Right lobe of liver (tissue), 6 donors: ENCODE measurements at regions not wholly inside any gene's neighbourhood (a gene's known extent, or its start where the extent isn't known, plus 50 kb on each side); places are given as distances from the start of the nearest gene placed in this dataset.

Experiments
- ATAC-seq, 4 donors: fragments of 200-7000 bp; cut with Tn5 transposase; one replicate each; pipeline ENCODE4 v1.9.1; 2020; ENCODE audit warnings: mild to moderate bottlenecking in 4 of 4, moderate library complexity in 4 of 4
- DNase-seq, 3 donors: peaks; one replicate each; pipeline ENCODE4 v3.0.0-alpha.2; 2020
- H3K27ac ChIP-seq, 3 donors: fragments of 200-600 bp; one replicate each; pipeline ENCODE4 v1.8.0; 2022
- H3K27me3 ChIP-seq, 2 donors: fragments of 200-600 bp; one replicate each; pipeline ENCODE4 v1.8.0; 2022
- H3K36me3 ChIP-seq, 4 donors: fragments of 200-600 bp; sonication (generic) in 1 of 4; one replicate each; pipeline versions ENCODE4 v1.5.1 to v1.8.0; 2017 to 2022; ENCODE audit warnings: control low read depth in 1 of 4
- H3K4me1 ChIP-seq, 4 donors: fragments of 200-600 bp; sonication (generic) in 1 of 4; one replicate each; pipeline versions ENCODE4 v1.5.1 to v1.8.0; 2017 to 2022; ENCODE audit warnings: control low read depth in 1 of 4
- H3K4me3 ChIP-seq, 3 donors: fragments of 200-600 bp; one replicate each; pipeline ENCODE4 v1.8.0; 2022
- H3K9me3 ChIP-seq, 4 donors: fragments of 200-600 bp; sonication (generic) in 1 of 4; one replicate each; pipeline versions ENCODE4 v1.5.1 to v1.8.0; 2017 to 2022; ENCODE audit warnings: control low read depth in 1 of 4
- CTCF ChIP-seq, 4 donors: fragments of 200-600 bp in 3 of 4; fragments of 450-650 bp in 1 of 4; IDR thresholded peaks; one replicate each; pipeline versions ENCODE4 v1.5.1 to v1.8.0; 2016 to 2022; ENCODE audit warnings: antibody characterized with exemption in 4 of 4, mild to moderate bottlenecking in 2 of 4
- POLR2A ChIP-seq: fragments of 450-650 bp; IDR thresholded peaks from one replicate; pipeline ENCODE4 v1.6.1; 2017; ENCODE audit warnings: antibody characterized with exemption, mild to moderate bottlenecking
- WGBS: methylation state at CpG from one replicate; pipeline ENCODE4 v1.1.6; 2018; ENCODE audit warnings: low coverage, low lambda C conversion rate; ENCODE audit not compliant: insufficient coverage; ENCODE audit errors: missing lambda C conversion rate; 5-methylcytosine and 5-hydroxymethylcytosine counted together
- intact Hi-C, 2 donors: fragments of 100-400 bp; cut with DNase I; formaldehyde crosslinking; loops; one replicate each; pipeline versions ENCODE4 v1.11.2 to v1.14.1; 2022
- donor health status: DM: no; HTN: yes; CAD: no.
- donor health status: DM: no; HTN: no; CAD: no.
- donor health status: DM: no; HTN: no; CAD: no.
- donor health status: DM: no; HTN: yes; CAD: no.
- donor health status: DM: no; HTN: yes; CAD: no.

DNA sequence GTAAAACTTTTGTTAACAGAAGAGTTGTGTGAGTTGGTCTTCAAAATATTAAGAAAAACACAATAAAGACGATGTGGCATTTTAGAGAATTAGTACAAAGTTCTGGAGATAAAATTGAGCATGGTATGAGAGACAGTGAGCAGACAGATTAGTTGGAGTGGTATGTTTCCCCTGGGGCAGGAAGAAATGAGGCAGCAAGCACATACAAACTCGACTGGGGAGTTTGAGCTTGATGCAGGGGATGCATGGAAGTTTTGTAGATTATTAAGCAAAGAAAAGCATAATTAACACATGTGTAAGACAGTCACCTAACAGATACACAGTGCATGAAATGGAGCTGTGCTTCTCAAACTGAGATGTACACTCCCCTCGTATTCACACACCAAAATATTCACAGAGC is 58.1 kb upstream of the IL2 start:
- WGBS = 39% methylated on average over 3 of the region's 3 CpGs
- intact Hi-C loops = no loop called here
- no peaks in the 10 kb centered on the region for H3K9me3 ChIP-seq
- no peak overlapping the region for H3K27ac ChIP-seq
- no peaks in the 10 kb centered on the region for H3K4me1 ChIP-seq
- ATAC-seq (no peak), DNase-seq (no peak)
- H3K36me3 ChIP-seq = no peaks in the 10 kb centered on the region
- H3K4me3 ChIP-seq = no peak overlapping the region
- TF ChIP-seq CTCF (IDR thresholded peaks at IDR 0.05) (no peak), POLR2A (no peak)
- no peaks in the 10 kb centered on the region for H3K27me3 ChIP-seq

- intact Hi-C loops = no loop called here
- TF ChIP-seq CTCF (IDR thresholded peaks at IDR 0.05) = no peak
- no peak for TF ChIP-seq POLR2A
- H3K4me1 ChIP-seq = no peaks in the 10 kb centered on the region
- no peaks in the 10 kb centered on the region for H3K9me3 ChIP-seq
- H3K27ac ChIP-seq = no peak overlapping the region
- H3K4me3 ChIP-seq = no peak overlapping the region
- ATAC-seq = no peak
- H3K36me3 ChIP-seq = no peaks in the 10 kb centered on the region
- no peak for DNase-seq
- H3K27me3 ChIP-seq = no peaks in the 10 kb centered on the region
Measured at GRCh38 chr4:122512430-122512829, 55.9 kb upstream of the IL2 start.

GRCh38 chr4:122508083-122508482 is 51.6 kb upstream of the IL2 start:
- ATAC-seq = no peak
- intact Hi-C loops = no loop called here
- Histone ChIP-seq H3K4me1 (no peaks in the 10 kb centered on the region), H3K9me3 (no peaks in the 10 kb centered on the region), H3K27me3 (no peaks in the 10 kb centered on the region), H3K4me3 (no peak overlapping the region), H3K36me3 (no peaks in the 10 kb centered on the region), H3K27ac (no peak overlapping the region)
- TF ChIP-seq POLR2A (no peak), CTCF (IDR thresholded peaks at IDR 0.05) (no peak)
- no peak for DNase-seq
- 12% methylated on average over 1 of the region's 1 CpG for WGBS
